ENCODE measurements at regions not wholly inside any gene's neighbourhood (a gene's known extent, or its start where the extent isn't known, plus 50 kb on each side); places are given as distances from the start of the nearest gene placed in this dataset.

GRCh38 chr21:32889596-32889995, 118.0 kb upstream of the PAXBP1 start:
- no peaks in the 10 kb centered on the region for H3K36me3 ChIP-seq (ENCODE audit: insufficient read depth, low read length)
- H3K27ac ChIP-seq, result no peak overlapping the region
- no peak overlapping the region for H3K9ac ChIP-seq (ENCODE audit: insufficient read length)
- H3K4me3 ChIP-seq, result no peak overlapping the region
- H3K9me3 ChIP-seq (ENCODE audit: low read depth, low read length), result no peaks in the 10 kb centered on the region
- TF ChIP-seq POLR2AphosphoS5 (IDR thresholded peaks at IDR 0.05; ENCODE audit: borderline replicate concordance, low read depth, low read length) (no peak), FOXP2 (optimal IDR thresholded peaks at IDR 0.05; ENCODE audit: control extremely low read depth, extremely low read length, insufficient read depth) (no peak), EZH2 (IDR thresholded peaks at IDR 0.05) (no peak)
- DNase-seq (ENCODE audit: low read depth, low spot score), result no peak

GRCh38 chr21:32894321-32894720, 122.8 kb upstream of the PAXBP1 start:
- Histone ChIP-seq H3K9me3 (ENCODE audit: low read depth, low read length) (no peaks in the 10 kb centered on the region), H3K36me3 (ENCODE audit: insufficient read depth, low read length) (no peaks in the 10 kb centered on the region), H3K9ac (ENCODE audit: insufficient read length) (no peak overlapping the region), H3K27ac (no peak overlapping the region), H3K4me3 (no peak overlapping the region)
- no peak for DNase-seq (ENCODE audit: low read depth, low spot score)
- TF ChIP-seq EZH2 (IDR thresholded peaks at IDR 0.05) (no peak), POLR2AphosphoS5 (IDR thresholded peaks at IDR 0.05; ENCODE audit: borderline replicate concordance, low read depth, low read length) (no peak), FOXP2 (optimal IDR thresholded peaks at IDR 0.05; ENCODE audit: control extremely low read depth, extremely low read length, insufficient read depth) (no peak)

GRCh38 chr21:32900814-32901213, 124.9 kb upstream of the OLIG2 start:
- no peaks in the 10 kb centered on the region for H3K36me3 ChIP-seq (ENCODE audit: insufficient read depth, low read length)
- no peaks in the 10 kb centered on the region for H3K9me3 ChIP-seq (ENCODE audit: low read depth, low read length)
- no peak overlapping the region for H3K9ac ChIP-seq (ENCODE audit: insufficient read length)
- no peak for TF ChIP-seq EZH2 (IDR thresholded peaks at IDR 0.05)
- no peak for TF ChIP-seq FOXP2 (optimal IDR thresholded peaks at IDR 0.05; ENCODE audit: control extremely low read depth, extremely low read length, insufficient read depth)
- TF ChIP-seq POLR2AphosphoS5 (IDR thresholded peaks at IDR 0.05; ENCODE audit: borderline replicate concordance, low read depth, low read length), result no peak
- H3K27ac ChIP-seq, result no peak overlapping the region
- no peak for DNase-seq (ENCODE audit: low read depth, low spot score)
- no peak overlapping the region for H3K4me3 ChIP-seq

GRCh38 chr21:32907521-32907920, 118.2 kb upstream of the OLIG2 start:
- TF ChIP-seq FOXP2 (optimal IDR thresholded peaks at IDR 0.05; ENCODE audit: control extremely low read depth, extremely low read length, insufficient read depth) (no peak), POLR2AphosphoS5 (IDR thresholded peaks at IDR 0.05; ENCODE audit: borderline replicate concordance, low read depth, low read length) (no peak), EZH2 (IDR thresholded peaks at IDR 0.05) (no peak)
- H3K27ac ChIP-seq, result no peak overlapping the region
- H3K36me3 ChIP-seq (ENCODE audit: insufficient read depth, low read length), result no peaks in the 10 kb centered on the region
- no peak overlapping the region for H3K4me3 ChIP-seq
- no peak overlapping the region for H3K9ac ChIP-seq (ENCODE audit: insufficient read length)
- no peak for DNase-seq (ENCODE audit: low read depth, low spot score)
- H3K9me3 ChIP-seq (ENCODE audit: low read depth, low read length), result no peaks in the 10 kb centered on the region

GRCh38 chr21:32908534-32908933, 117.2 kb upstream of the OLIG2 start:
- H3K9ac ChIP-seq (ENCODE audit: insufficient read length), result no peak overlapping the region
- H3K9me3 ChIP-seq (ENCODE audit: low read depth, low read length), result no peaks in the 10 kb centered on the region
- H3K4me3 ChIP-seq, result no peak overlapping the region
- no peak for DNase-seq (ENCODE audit: low read depth, low spot score)
- no peak for TF ChIP-seq FOXP2 (optimal IDR thresholded peaks at IDR 0.05; ENCODE audit: control extremely low read depth, extremely low read length, insufficient read depth)
- no peak for TF ChIP-seq EZH2 (IDR thresholded peaks at IDR 0.05)
- TF ChIP-seq POLR2AphosphoS5 (IDR thresholded peaks at IDR 0.05; ENCODE audit: borderline replicate concordance, low read depth, low read length), result no peak
- H3K36me3 ChIP-seq (ENCODE audit: insufficient read depth, low read length), result no peaks in the 10 kb centered on the region
- no peak overlapping the region for H3K27ac ChIP-seq

GRCh38 chr21:32909393-32909792, 116.3 kb upstream of the OLIG2 start:
- H3K36me3 ChIP-seq (ENCODE audit: insufficient read depth, low read length), result no peaks in the 10 kb centered on the region
- no peak for DNase-seq (ENCODE audit: low read depth, low spot score)
- TF ChIP-seq FOXP2 (optimal IDR thresholded peaks at IDR 0.05; ENCODE audit: control extremely low read depth, extremely low read length, insufficient read depth), result no peak
- TF ChIP-seq POLR2AphosphoS5 (IDR thresholded peaks at IDR 0.05; ENCODE audit: borderline replicate concordance, low read depth, low read length), result no peak
- no peak for TF ChIP-seq EZH2 (IDR thresholded peaks at IDR 0.05)
- no peak overlapping the region for H3K9ac ChIP-seq (ENCODE audit: insufficient read length)
- no peak overlapping the region for H3K27ac ChIP-seq
- H3K9me3 ChIP-seq (ENCODE audit: low read depth, low read length), result no peaks in the 10 kb centered on the region
- no peak overlapping the region for H3K4me3 ChIP-seq

GRCh38 chr21:32914424-32915039, 111.2 kb upstream of the OLIG2 start:
- Histone ChIP-seq H3K9ac (ENCODE audit: insufficient read length) (no peak overlapping the region), H3K36me3 (ENCODE audit: insufficient read depth, low read length) (no peaks in the 10 kb centered on the region), H3K27ac (no peak overlapping the region), H3K9me3 (ENCODE audit: low read depth, low read length) (no peaks in the 10 kb centered on the region), H3K4me3 (no peak overlapping the region)
- TF ChIP-seq EZH2 (IDR thresholded peaks at IDR 0.05) (no peak), POLR2AphosphoS5 (IDR thresholded peaks at IDR 0.05; ENCODE audit: borderline replicate concordance, low read depth, low read length) (no peak), FOXP2 (optimal IDR thresholded peaks at IDR 0.05; ENCODE audit: control extremely low read depth, extremely low read length, insufficient read depth) (no peak)
- DNase-seq (ENCODE audit: low read depth, low spot score), result no peak

GRCh38 chr21:32915099-32915498, 110.6 kb upstream of the OLIG2 start:
- H3K9ac ChIP-seq (ENCODE audit: insufficient read length), result no peak overlapping the region
- TF ChIP-seq FOXP2 (optimal IDR thresholded peaks at IDR 0.05; ENCODE audit: control extremely low read depth, extremely low read length, insufficient read depth) (no peak), POLR2AphosphoS5 (IDR thresholded peaks at IDR 0.05; ENCODE audit: borderline replicate concordance, low read depth, low read length) (no peak), EZH2 (IDR thresholded peaks at IDR 0.05) (no peak)
- H3K4me3 ChIP-seq, result no peak overlapping the region
- no peaks in the 10 kb centered on the region for H3K36me3 ChIP-seq (ENCODE audit: insufficient read depth, low read length)
- DNase-seq (ENCODE audit: low read depth, low spot score), result no peak
- H3K9me3 ChIP-seq (ENCODE audit: low read depth, low read length), result no peaks in the 10 kb centered on the region
- no peak overlapping the region for H3K27ac ChIP-seq

GRCh38 chr21:32916088-32916487, 109.6 kb upstream of the OLIG2 start:
- no peak for DNase-seq (ENCODE audit: low read depth, low spot score)
- no peak for TF ChIP-seq POLR2AphosphoS5 (IDR thresholded peaks at IDR 0.05; ENCODE audit: borderline replicate concordance, low read depth, low read length)
- no peak for TF ChIP-seq FOXP2 (optimal IDR thresholded peaks at IDR 0.05; ENCODE audit: control extremely low read depth, extremely low read length, insufficient read depth)
- TF ChIP-seq EZH2 (IDR thresholded peaks at IDR 0.05), result no peak
- H3K4me3 ChIP-seq, result no peak overlapping the region
- no peak overlapping the region for H3K27ac ChIP-seq
- no peaks in the 10 kb centered on the region for H3K9me3 ChIP-seq (ENCODE audit: low read depth, low read length)
- no peak overlapping the region for H3K9ac ChIP-seq (ENCODE audit: insufficient read length)
- no peaks in the 10 kb centered on the region for H3K36me3 ChIP-seq (ENCODE audit: insufficient read depth, low read length)

Data from SK-N-MC (cell line).